PC-3 (cell line): ENCODE measurements at regions not wholly inside any gene's neighbourhood (a gene's known extent, or its start where the extent isn't known, plus 50 kb on each side); places are given as distances from the start of the nearest gene placed in this dataset.

Experiments
- CTCF ChIP-seq: fragments of 300-600 bp; sonication (generic); conservative IDR thresholded peaks from 2 replicates; pipeline ENCODE4 v1.5.1; 2017; ENCODE audit warnings: antibody characterized with exemption, low read depth, mild to moderate bottlenecking, low read length
- EZH2 ChIP-seq: fragments of 300-600 bp; sonication (generic); IDR thresholded peaks from one replicate; pipeline ENCODE4 v1.6.1; 2017; ENCODE audit warnings: antibody characterized with exemption, mild to moderate bottlenecking, low read length; ENCODE audit not compliant: unreplicated experiment
- EZH2phosphoT487 ChIP-seq: fragments of 300-600 bp; sonication (generic); IDR thresholded peaks from 2 replicates; pipeline ENCODE4 v1.6.1; 2018; ENCODE audit warnings: mild to moderate bottlenecking, antibody characterized with exemption, low read length, borderline replicate concordance

GRCh38 chr6:88287696-88288095, 121.5 kb upstream of the CNR1 start:
- no peak for TF ChIP-seq CTCF
- no peak for TF ChIP-seq EZH2
- no peak for TF ChIP-seq EZH2phosphoT487
